DMS79 (cell line): ENCODE measurements at regions not wholly inside any gene's neighbourhood (a gene's known extent, or its start where the extent isn't known, plus 50 kb on each side); places are given as distances from the start of the nearest gene placed in this dataset.
"Not testable (repeated sequence)": the region's sequence is repeated elsewhere in the genome, so short reads cannot be mapped to it uniquely, and the experiment has no call there.

ENCODE experiments used
- DNase-seq: peaks from one replicate; lab custom pipeline; 2025; lab: John Stamatoyannopoulos, UW

GRCh38 chr16:86835982-86836381 is 257.6 kb downstream of the FOXL1 start:
- DNase-seq, result no peak

- DNase-seq, result no peak
These were observed 258.3 kb downstream of the FOXL1 start for GRCh38 chr16:86836503-86837129.

GRCh38 chr16:86843812-86844211 is 265.5 kb downstream of the FOXL1 start:
- no peak for DNase-seq

- DNase-seq, result no peak
These were observed 266.3 kb downstream of the FOXL1 start for GRCh38 chr16:86844695-86845094.

- no peak for DNase-seq
These were observed 267.8 kb downstream of the FOXL1 start for GRCh38 chr16:86846136-86846535.

- DNase-seq, result no peak
These were observed 270.5 kb downstream of the FOXL1 start for GRCh38 chr16:86848821-86849220.

GRCh38 chr16:86850670-86851069 is 272.3 kb downstream of the FOXL1 start:
- DNase-seq, result no peak

- DNase-seq, result no peak
These were observed 273.8 kb downstream of the FOXL1 start for GRCh38 chr16:86852135-86852534.

- DNase-seq, result no peak
These were observed 275.8 kb downstream of the FOXL1 start for GRCh38 chr16:86854058-86854621.

GRCh38 chr16:86854626-86855294 is 276.4 kb downstream of the FOXL1 start:
- DNase-seq, result no peak

GRCh38 chr16:86856946-86857586 is 278.7 kb downstream of the FOXL1 start:
- DNase-seq, result no peak

- no peak for DNase-seq
These were observed 279.5 kb downstream of the FOXL1 start for GRCh38 chr16:86857807-86858206.

GRCh38 chr16:86858501-86858900 is 280.2 kb downstream of the FOXL1 start:
- DNase-seq, result no peak

GRCh38 chr16:86861270-86861858 is 283.0 kb downstream of the FOXL1 start:
- DNase-seq, result not testable (repeated sequence)

- no peak for DNase-seq
These were observed 284.4 kb downstream of the FOXL1 start for GRCh38 chr16:86862595-86863280.

GRCh38 chr16:86863609-86864008 is 285.3 kb downstream of the FOXL1 start:
- no peak for DNase-seq

GRCh38 chr16:86864586-86864985 is 286.2 kb downstream of the FOXL1 start:
- no peak for DNase-seq

GRCh38 chr16:86865851-86866662 is 287.7 kb downstream of the FOXL1 start:
- no peak for DNase-seq

GRCh38 chr16:86866986-86867722 is 288.8 kb downstream of the FOXL1 start:
- DNase-seq, result no peak

GRCh38 chr16:86868070-86868469 is 289.7 kb downstream of the FOXL1 start:
- DNase-seq, result no peak
